Astrocyte of the spinal cord (primary cell): ENCODE measurements at regions not wholly inside any gene's neighbourhood (a gene's known extent, or its start where the extent isn't known, plus 50 kb on each side); places are given as distances from the start of the nearest gene placed in this dataset.

Experiments
- DNase-seq: peaks from one replicate; pipeline ENCODE4 v3.0.0; 2011; ENCODE audit warnings: low read depth, low spot score
- H3K4me3 ChIP-seq: 2 replicates; pipeline ENCODE4 v1.5.1; 2011; ENCODE audit warnings: low read depth, mild to moderate bottlenecking, low read length, moderate library complexity
- in situ Hi-C: cut with HindIII; loops from 2 replicates; pipeline ENCODE4 v1.10.0; 2017; ENCODE audit warnings: low sequenced_read_pairs
- TF ChIP-seq, protein P1 (sequence below): IDR thresholded peaks from 2 replicates; pipeline ENCODE4 v1.5.1; 2012; ENCODE audit warnings: low read depth, mild to moderate bottlenecking, low read length, inconsistent platforms

DNA sequence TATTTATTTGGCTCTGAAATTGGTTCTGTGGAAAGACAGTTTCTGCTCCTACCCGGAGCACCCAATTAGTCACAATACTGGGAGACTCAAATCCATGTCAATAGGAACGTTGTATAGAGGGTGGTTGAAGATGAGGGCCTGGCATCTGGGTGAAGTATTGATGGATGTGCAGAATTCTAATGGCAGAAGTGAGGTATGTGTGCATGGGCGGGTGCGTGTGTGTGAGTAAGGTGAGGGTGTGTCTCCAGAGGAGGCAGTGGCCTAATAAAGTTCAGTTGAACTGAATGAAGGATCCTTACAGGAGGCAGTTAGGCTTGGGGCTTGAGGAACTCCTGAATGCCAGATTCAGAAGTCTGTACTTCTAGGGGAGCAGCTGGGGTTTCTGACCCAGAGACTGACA, 71.8 kb upstream of the B3GAT1 start:
- no peak overlapping the region for H3K4me3 ChIP-seq
- TF ChIP-seq, protein P1, sequence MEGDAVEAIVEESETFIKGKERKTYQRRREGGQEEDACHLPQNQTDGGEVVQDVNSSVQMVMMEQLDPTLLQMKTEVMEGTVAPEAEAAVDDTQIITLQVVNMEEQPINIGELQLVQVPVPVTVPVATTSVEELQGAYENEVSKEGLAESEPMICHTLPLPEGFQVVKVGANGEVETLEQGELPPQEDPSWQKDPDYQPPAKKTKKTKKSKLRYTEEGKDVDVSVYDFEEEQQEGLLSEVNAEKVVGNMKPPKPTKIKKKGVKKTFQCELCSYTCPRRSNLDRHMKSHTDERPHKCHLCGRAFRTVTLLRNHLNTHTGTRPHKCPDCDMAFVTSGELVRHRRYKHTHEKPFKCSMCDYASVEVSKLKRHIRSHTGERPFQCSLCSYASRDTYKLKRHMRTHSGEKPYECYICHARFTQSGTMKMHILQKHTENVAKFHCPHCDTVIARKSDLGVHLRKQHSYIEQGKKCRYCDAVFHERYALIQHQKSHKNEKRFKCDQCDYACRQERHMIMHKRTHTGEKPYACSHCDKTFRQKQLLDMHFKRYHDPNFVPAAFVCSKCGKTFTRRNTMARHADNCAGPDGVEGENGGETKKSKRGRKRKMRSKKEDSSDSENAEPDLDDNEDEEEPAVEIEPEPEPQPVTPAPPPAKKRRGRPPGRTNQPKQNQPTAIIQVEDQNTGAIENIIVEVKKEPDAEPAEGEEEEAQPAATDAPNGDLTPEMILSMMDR = no peak

DNA sequence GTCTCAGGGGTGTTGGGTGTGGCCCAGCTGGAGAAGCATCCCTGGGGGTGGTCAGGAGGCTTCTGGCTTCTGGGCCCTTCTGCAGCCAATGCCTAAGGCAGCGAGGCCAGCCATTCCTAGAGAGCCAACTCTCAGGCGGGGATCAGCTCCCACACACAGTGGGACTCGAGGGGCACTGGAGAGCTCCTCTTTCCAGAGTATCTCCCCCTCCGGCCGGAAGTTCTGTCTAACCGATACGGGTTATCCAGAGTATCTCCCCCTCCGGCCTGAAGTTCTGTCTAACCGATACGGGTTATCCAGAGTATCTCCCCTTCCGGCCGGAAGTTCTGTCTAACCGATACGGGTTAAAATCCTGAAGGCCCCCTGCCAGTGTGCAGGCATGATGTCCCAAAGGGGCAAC, 71.2 kb upstream of the B3GAT1 start:
- no peak for DNase-seq
- TF ChIP-seq, protein P1 = no peak
- in situ Hi-C loops = no loop called here
- no peak overlapping the region for H3K4me3 ChIP-seq

More for the DNA sequence above, 71.8 kb upstream of the B3GAT1 start:
- DNase-seq = no peak
- in situ Hi-C loops = no loop called here

DNA sequence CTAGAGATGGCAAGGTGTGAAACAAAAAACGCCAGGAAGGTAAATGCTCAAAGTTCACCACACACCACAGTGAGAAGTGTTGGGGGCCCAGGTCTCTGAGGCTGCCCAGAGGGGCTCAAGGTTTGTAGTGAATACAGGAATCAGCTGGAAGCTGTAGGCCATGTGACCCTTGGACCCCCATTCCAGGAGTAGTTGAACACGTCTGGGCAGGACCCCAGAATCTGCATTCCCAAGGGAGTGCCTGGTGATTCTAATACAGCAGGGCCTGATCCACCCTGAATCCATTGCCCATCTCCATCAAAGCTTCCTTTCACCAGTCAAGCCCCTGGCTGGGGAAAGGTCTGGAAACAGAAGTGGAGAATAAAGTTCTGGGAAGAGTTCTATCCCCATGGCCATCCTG, 70.8 kb upstream of the B3GAT1 start:
- in situ Hi-C loops = no loop called here
- H3K4me3 ChIP-seq = no peak overlapping the region
- TF ChIP-seq, protein P1 = no peak
- DNase-seq = no peak

DNA sequence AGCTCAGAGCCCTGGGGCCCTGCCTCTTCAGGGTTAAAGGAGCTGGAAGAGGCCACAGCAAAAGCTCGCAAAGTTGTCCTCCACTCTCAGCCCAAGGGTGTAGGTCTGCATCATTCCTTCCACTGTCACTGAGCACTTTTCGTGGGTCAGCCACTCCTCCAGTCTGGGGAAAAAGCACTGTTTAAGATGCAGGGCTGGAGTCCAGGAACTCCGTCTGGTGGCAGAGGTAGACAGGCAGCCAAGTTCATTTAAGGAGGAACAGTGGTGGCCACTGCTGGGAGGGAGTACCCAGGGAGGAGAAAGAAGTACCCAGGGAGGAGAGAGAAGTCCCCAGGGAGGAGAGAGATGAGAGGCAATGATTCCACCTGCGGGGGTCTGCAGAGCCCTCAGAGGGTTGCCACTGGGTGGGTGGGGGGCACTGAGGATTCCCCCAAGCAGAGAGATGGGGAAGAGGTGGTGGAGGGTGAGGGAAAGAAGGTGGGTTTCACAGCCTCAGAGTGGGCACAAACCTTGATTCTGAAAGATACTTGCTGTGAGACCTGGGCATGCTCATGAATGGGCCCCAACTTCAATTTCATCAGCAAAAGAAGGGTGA, 70.0 kb upstream of the B3GAT1 start:
- in situ Hi-C loops = no loop called here
- H3K4me3 ChIP-seq = no peak overlapping the region
- no peak for DNase-seq
- TF ChIP-seq, protein P1 = no peak

DNA sequence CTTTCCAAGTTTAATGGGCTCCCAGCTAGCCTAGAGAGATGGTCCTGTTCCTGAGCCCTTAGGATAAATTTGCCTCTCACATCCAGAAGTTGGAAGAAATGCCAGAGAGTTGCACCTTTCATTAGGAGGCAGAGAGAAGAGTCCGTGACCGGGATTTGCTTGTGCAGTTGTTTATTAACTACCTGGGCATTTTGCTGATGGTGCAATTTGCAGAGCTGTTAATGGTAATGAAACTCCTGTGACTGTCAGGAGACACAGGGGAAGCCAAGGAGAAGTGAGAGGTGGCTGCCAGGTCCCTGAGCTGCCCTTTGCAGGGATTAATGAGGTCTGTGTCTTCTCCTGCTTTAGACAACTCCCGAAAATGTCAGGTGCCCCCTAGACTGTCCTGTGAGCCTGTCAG, 69.1 kb upstream of the B3GAT1 start:
- DNase-seq = no peak
- in situ Hi-C loops = no loop called here
- no peak overlapping the region for H3K4me3 ChIP-seq
- TF ChIP-seq, protein P1 = no peak

DNA sequence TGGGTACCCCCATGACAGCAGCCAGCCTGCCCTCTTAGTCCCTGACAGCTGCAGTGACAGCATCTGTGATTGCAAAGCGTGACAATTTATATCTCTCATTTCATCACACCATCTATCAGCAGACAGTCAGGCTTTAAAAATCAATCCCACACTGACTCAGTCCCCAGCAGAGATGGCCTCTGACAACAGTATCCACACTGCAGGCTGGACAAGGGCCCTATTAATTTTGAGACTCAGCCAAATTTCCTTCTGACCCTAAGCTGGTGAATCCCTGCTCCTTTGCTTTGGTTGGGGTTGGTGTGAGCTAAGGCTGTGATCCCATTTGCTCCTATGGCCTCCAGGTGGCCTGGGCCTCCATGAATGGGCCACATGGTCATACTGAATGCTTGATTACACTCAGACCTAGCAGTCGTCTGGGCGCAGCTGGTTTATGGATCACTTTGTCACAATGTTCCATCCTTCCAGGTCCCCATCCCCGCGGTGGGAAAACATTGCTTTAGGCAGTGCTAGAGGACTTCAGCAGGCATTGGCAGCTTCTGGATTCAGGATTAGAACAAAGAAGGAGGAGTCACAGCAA, 68.2 kb upstream of the B3GAT1 start:
- TF ChIP-seq, protein P1 = no peak
- DNase-seq = no peak
- in situ Hi-C loops = no loop called here
- no peak overlapping the region for H3K4me3 ChIP-seq
